HCT116 (cell line): ENCODE measurements at regions not wholly inside any gene's neighbourhood (a gene's known extent, or its start where the extent isn't known, plus 50 kb on each side); places are given as distances from the start of the nearest gene placed in this dataset.
"Not testable (repeated sequence)": the region's sequence is repeated elsewhere in the genome, so short reads cannot be mapped to it uniquely, and the experiment has no call there.

Experiments used
- ATAC-seq: fragments of 200-7000 bp; cut with Tn5 transposase; 2 replicates; pipeline ENCODE4 v1.9.1; 2020; ENCODE audit warnings: mild to moderate bottlenecking, moderate library complexity
- BruUV-seq: library from RNA; stranded (reverse); fragments of 400-500 nt; replicated peaks from 2 replicates; lab custom pipeline; 2021; lab: Mats Ljungman, UMichigan
- CTCF ChIA-PET: fragments of 300-600 bp; sonication (Branson Sonifier 250); formaldehyde crosslinking; loops from one replicate; lab custom pipeline; 2021; ENCODE audit warnings: antibody characterized with exemption; lab: Charles Lee
- POLR2A ChIA-PET: fragments of 300-600, 350-600 bp; sonication (Branson Sonifier 250); formaldehyde crosslinking; loops from one replicate; lab custom pipeline; 2021; ENCODE audit warnings: antibody characterized with exemption; lab: Charles Lee
- RAD21 ChIA-PET, 2 experiments: fragments of 300-600 bp; sonication (Branson Sonifier 250); formaldehyde crosslinking; loops; one replicate each; lab custom pipeline; 2023; ENCODE audit warnings: low total read pairs in 2 of 2; ENCODE audit not compliant: uncharacterized antibody in 2 of 2, unreplicated experiment in 2 of 2, low non-redundant PET in 1 of 2; lab: Charles Lee
- DNase-seq: peaks from one replicate; pipeline ENCODE4 v3.0.0-alpha.2; 2010; ENCODE audit warnings: low read depth, low spot score
- H2AFZ ChIP-seq: fragments of 200-600 bp; shearing (Covaris generic), sonication (generic); 2 replicates; pipeline ENCODE4 v1.6.1; 2017; ENCODE audit warnings: low read depth, mixed run types, mixed read lengths, antibody characterized with exemption, low read length; ENCODE audit not compliant: poor library complexity, severe bottlenecking
- H3K27ac ChIP-seq: 2 replicates; pipeline ENCODE4 v1.5.1; 2012; ENCODE audit warnings: low read depth, low read length
- H3K27me3 ChIP-seq: fragments of 200-600 bp; sonication (generic); 2 replicates; pipeline ENCODE4 v1.6.1; 2016; ENCODE audit warnings: mixed run types, low read length, mixed read lengths; ENCODE audit not compliant: insufficient read depth
- H3K36me3 ChIP-seq, 2 experiments: fragments of 200-500 bp in 1 of 2; fragments of 200-600 bp in 1 of 2; sonication (Bioruptor generic) in 1 of 2; sonication (generic) in 1 of 2; 2 replicates each; pipeline versions ENCODE4 v1.5.1 to v1.6.1; 2014 to 2016; ENCODE audit warnings: low read length in 2 of 2, inconsistent platforms in 1 of 2, mixed read lengths in 1 of 2, mixed run types in 1 of 2; ENCODE audit not compliant: insufficient read depth in 2 of 2, control insufficient read depth in 1 of 2
- H3K4me1 ChIP-seq, 2 experiments: fragments of 200-600 bp in 1 of 2; sonication (generic) in 1 of 2; 2 replicates each; pipeline versions ENCODE4 v1.5.1 to v1.6.1; 2012 to 2017; ENCODE audit warnings: low read length in 2 of 2, inconsistent platforms in 1 of 2, mild to moderate bottlenecking in 1 of 2, mixed read lengths in 1 of 2, mixed run types in 1 of 2, moderate library complexity in 1 of 2; ENCODE audit not compliant: insufficient read depth in 2 of 2, control insufficient read depth in 1 of 2
- H3K4me2 ChIP-seq: fragments of 200-600 bp; sonication (generic); 2 replicates; pipeline ENCODE4 v1.6.1; 2017; ENCODE audit warnings: mixed run types, low read length, mixed read lengths
- H3K4me3 ChIP-seq, 2 experiments: fragments of 200-600 bp in 1 of 2; sonication (generic) in 1 of 2; replicated peaks in 1 of 2; 2 replicates each; pipeline ENCODE4 v1.5.1; 2011 to 2016; ENCODE audit warnings: low read length in 2 of 2, control low read depth in 1 of 2, low read depth in 1 of 2, mild to moderate bottlenecking in 1 of 2, mixed read lengths in 1 of 2, mixed run types in 1 of 2
- H3K79me2 ChIP-seq: fragments of 200-600 bp; sonication (generic); 2 replicates; pipeline ENCODE4 v1.6.1; 2017; ENCODE audit warnings: mild to moderate bottlenecking, mixed run types, low read length, moderate library complexity, mixed read lengths; ENCODE audit not compliant: insufficient read depth
- H3K9ac ChIP-seq: fragments of 200-600 bp; sonication (generic); 2 replicates; pipeline ENCODE4 v1.6.1; 2016; ENCODE audit warnings: low read length, mixed read lengths
- H3K9me2 ChIP-seq: fragments of 200-600 bp; sonication (generic), shearing (Covaris generic); 2 replicates; pipeline ENCODE4 v1.6.1; 2017; ENCODE audit warnings: mixed run types, mild to moderate bottlenecking, moderate library complexity; ENCODE audit not compliant: insufficient read depth
- H3K9me3 ChIP-seq, 2 experiments: fragments of 200-500 bp in 1 of 2; fragments of 200-600 bp in 1 of 2; sonication (Bioruptor generic) in 1 of 2; sonication (generic) in 1 of 2; 2 replicates each; pipeline ENCODE4 v1.6.1; 2014 to 2017; ENCODE audit warnings: low read length in 2 of 2, mixed read lengths in 2 of 2, inconsistent platforms in 1 of 2, low read depth in 1 of 2, mild to moderate bottlenecking in 1 of 2, mixed run types in 1 of 2, moderate library complexity in 1 of 2; ENCODE audit not compliant: control insufficient read depth in 1 of 2, insufficient read depth in 1 of 2
- H4K20me1 ChIP-seq: fragments of 200-600 bp; sonication (generic), shearing (Covaris generic); 2 replicates; pipeline ENCODE4 v1.6.1; 2017; ENCODE audit warnings: mixed run types, mild to moderate bottlenecking, moderate library complexity; ENCODE audit not compliant: insufficient read depth
- ELF1 ChIP-seq: IDR thresholded peaks from 2 replicates; pipeline ENCODE4 v1.6.1; 2012; ENCODE audit warnings: low read depth, borderline replicate concordance
- JUND ChIP-seq: IDR thresholded peaks from 2 replicates; pipeline ENCODE4 v1.6.1; 2012
- ZFX ChIP-seq: fragments of 450-650 bp; IDR thresholded peaks from 2 replicates; pipeline ENCODE4 v1.6.1; 2017
- intact Hi-C: fragments of 100-400 bp; cut with micrococcal nuclease; formaldehyde crosslinking; loops from 2 replicates; pipeline ENCODE4 v1.10.0; 2022

GRCh38 chr10:29698773-29699490 is 64.2 kb upstream of the SVIL start:
- Histone ChIP-seq H4K20me1 (no peaks in the 10 kb centered on the region), H3K4me1 (no peaks in the 10 kb centered on the region), H3K9ac (no peak overlapping the region), H3K36me3 (no peaks in the 10 kb centered on the region), H2AFZ (no peak overlapping the region), H3K27me3 (no peaks in the 10 kb centered on the region), H3K4me2 (no peak overlapping the region), H3K79me2 (0 out of 2 replicates have a peak, but pooled peaks cover 3% of the 10 kb centered on the region), H3K4me3 (no peak overlapping the region), H3K9me2 (no peaks in the 10 kb centered on the region), H3K27ac (no peak overlapping the region), H3K9me3 (no peaks in the 10 kb centered on the region)
- intact Hi-C loops = no loop called here
- ChIA-PET CTCF (no interaction called here), RAD21 (no interaction called here), POLR2A (no interaction called here)
- DNase-seq = no peak
- no peak for ATAC-seq
- TF ChIP-seq ZFX = no peak
- no peak for TF ChIP-seq ELF1
- TF ChIP-seq JUND = no peak
- BruUV-seq = no TSS peak

DNA sequence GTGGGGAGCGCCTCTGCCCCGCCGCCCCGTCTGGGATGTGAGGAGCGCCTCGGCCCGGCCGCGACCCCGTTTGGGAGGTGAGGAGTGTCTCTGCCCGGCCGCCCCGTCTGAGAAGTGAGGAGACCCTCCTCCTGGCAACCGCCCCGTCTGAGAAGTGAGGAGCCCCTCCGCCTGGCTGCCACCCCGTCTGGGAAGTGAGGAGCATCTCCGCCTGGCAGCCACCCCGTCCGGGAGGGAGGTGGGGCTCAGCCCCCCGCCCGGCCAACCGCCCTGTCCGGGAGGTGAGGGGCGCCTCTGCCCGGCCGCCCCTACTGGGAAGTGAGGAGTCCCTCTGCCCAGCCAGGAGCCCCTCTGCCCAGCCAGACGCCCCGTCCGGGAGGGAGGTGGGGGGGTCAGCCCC is 61.8 kb upstream of the SVIL start:
- H3K9ac ChIP-seq, CTCF ChIA-PET, ATAC-seq, H3K9me2 ChIP-seq, POLR2A ChIA-PET, H3K27me3 ChIP-seq, H3K36me3 ChIP-seq, H3K79me2 ChIP-seq, H3K4me3 ChIP-seq, RAD21 ChIA-PET, intact Hi-C loops, H4K20me1 ChIP-seq, DNase-seq, H2AFZ ChIP-seq, H3K9me3 ChIP-seq, H3K27ac ChIP-seq, BruUV-seq, H3K4me1 ChIP-seq, H3K4me2 ChIP-seq: not testable (repeated sequence)
